ENCODE measurements at regions not wholly inside any gene's neighbourhood (a gene's known extent, or its start where the extent isn't known, plus 50 kb on each side); places are given as distances from the start of the nearest gene placed in this dataset.
"Not testable (repeated sequence)": the region's sequence is repeated elsewhere in the genome, so short reads cannot be mapped to it uniquely, and the experiment has no call there.

DNA sequence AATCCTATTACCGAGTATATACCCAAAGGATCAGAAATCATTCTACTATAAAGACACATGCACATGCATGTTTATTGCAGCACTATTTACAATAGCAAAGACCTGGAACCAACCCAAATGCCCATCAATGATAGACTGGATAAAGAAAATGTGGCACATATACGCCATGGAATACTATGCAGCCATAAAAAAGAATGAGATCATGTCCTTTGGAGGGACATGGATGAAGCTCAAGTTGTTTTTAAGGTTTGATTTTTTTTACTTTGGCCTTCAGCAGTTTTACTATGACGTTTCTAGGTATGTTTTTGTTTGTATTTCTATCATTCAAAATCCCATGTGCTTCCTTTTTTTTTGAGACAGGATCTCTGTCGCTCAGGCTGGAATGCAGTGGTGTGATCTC, 265.8 kb downstream of the SETD4 start:
- DNase-seq (ENCODE audit: low read depth, low spot score); in situ Hi-C loops (cut with HindIII; ENCODE audit: low pct_unique_long_range_greater_than_20kb, low sequenced_read_pairs): not testable (repeated sequence)

DNA sequence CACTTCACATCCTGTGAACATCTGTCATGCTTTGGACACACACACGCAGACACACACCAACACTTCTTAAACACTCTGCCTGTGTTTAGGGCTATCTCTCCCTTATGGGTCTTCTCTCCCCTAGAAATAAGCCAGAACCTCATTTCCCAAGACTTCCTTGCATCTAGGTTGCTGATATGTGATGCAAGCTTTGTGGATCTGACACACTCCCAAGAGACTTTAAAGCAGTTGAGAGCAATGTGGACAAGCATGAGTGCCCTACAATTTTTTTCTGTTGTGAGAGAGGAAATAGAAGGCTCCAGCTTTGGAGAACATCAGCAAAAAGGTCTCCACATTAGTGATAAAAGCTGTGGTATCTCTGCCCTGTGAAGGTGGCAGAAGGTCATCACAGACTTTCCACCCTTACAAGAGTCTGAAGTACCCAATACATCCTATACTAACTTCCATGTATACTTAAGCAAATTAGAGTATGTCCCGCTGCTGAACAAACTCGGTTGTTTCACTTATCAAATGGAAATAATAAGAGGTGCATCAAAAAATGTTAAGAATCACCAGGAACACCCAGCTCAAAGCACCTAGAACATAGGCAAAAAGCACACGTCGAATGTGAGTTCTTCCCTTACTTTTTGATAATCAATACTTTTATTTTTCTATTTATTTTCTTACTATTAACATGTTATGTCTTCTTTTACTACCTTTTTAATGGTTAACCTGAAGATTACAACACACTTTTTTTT, 267.6 kb downstream of the SETD4 start:
- no peak for DNase-seq (ENCODE audit: low read depth, low spot score)
- in situ Hi-C loops (cut with HindIII; ENCODE audit: low pct_unique_long_range_greater_than_20kb, low sequenced_read_pairs): no loop called here

DNA sequence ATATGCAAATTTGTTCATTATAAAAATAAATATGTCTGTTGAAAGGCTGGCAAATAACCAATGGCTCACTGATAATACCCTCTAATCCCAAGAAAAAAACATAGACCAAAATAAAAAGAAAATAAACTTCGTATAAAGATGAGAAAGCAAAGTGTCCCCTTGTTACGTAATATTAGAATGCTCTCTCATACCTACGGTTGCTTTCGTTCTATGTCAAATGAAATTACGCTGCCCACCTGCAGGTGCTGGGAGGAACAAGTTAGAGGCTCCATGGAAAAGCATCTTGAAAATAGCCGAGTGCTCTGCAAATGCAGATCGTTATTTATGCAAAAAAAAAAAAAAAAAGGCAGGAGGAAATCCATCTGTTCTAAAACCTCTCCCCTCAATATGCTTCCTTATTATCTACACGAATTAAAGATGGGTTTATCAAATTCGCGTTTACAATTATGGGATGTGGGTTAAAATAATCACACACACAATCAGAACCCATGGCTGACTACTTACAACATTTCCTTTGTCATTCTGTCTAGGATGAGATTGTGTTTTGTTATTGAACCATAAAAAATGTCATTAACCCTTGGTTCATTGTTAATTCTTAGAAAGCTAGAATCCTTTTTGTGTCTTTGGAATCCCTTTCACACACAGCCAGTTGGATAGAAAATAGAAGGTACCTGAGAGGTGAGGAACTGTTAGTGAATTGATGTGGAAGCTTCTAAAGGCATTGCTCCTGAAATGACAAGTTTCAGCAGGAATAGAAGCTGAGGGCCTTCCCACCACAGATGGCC, 268.6 kb downstream of the SETD4 start:
- DNase-seq (ENCODE audit: low read depth, low spot score): no peak
- in situ Hi-C loops (cut with HindIII; ENCODE audit: low pct_unique_long_range_greater_than_20kb, low sequenced_read_pairs): no loop called here

DNA sequence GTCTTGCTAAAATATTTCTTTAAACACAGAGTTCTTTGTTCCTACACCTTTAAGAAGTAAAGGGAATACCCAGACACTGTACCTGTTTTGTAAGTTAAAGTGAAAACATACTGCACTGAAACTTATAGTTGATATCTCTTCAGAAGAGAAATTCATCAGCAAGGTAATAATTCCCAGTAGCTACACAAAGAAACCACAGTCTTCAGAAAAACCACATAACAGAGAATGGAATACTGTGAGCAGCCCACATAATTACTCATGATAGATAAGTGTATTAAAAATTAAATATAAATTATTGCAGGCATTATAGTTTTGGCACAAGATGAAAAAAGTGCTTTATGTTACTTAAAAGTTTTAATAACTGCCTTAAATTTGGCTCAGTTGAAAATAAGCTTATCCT, 276.6 kb downstream of the SETD4 start:
- in situ Hi-C loops (cut with HindIII; ENCODE audit: low pct_unique_long_range_greater_than_20kb, low sequenced_read_pairs): no loop called here
- no peak for DNase-seq (ENCODE audit: low read depth, low spot score)

DNA sequence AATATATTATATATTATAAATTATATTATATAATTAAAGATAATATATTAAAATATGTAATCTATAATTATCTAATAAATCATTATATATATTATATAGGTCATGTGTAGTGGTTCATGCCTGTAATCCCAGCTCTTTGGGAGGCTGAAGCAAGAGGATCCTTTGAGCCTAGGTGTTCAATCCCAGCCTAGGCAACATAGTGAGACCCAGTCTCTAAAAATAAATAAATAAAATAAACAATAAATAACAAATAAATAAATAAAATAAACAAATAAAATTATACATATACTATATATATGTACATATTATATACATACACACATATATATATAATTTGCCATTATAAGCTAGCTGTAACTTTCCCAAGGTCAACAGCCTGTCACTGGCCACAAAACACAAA, 277.7 kb downstream of the SETD4 start:
- DNase-seq (ENCODE audit: low read depth, low spot score): no peak
- in situ Hi-C loops (cut with HindIII; ENCODE audit: low pct_unique_long_range_greater_than_20kb, low sequenced_read_pairs): no loop called here

DNA sequence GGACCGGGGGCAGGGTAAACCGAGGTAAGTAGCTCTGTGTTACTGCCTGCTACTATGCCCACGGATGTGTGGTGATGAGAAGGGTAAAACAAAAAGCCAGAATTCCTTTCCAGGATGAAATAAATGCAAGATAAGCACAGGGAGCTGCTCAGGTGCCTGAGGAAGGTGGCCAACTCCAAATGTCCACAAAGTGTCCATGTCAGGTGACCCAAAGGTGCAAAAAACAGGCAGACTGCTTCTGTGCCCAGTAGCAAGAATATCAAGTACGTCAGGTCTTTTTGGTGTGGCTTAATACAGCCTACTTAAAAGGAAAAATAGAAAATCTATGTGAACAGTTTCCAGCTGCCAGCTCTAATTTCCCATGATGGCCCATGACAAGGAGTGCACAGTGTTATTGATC, 279.3 kb downstream of the SETD4 start:
- no peak for DNase-seq (ENCODE audit: low read depth, low spot score)
- in situ Hi-C loops (cut with HindIII; ENCODE audit: low pct_unique_long_range_greater_than_20kb, low sequenced_read_pairs): no loop called here

DNA sequence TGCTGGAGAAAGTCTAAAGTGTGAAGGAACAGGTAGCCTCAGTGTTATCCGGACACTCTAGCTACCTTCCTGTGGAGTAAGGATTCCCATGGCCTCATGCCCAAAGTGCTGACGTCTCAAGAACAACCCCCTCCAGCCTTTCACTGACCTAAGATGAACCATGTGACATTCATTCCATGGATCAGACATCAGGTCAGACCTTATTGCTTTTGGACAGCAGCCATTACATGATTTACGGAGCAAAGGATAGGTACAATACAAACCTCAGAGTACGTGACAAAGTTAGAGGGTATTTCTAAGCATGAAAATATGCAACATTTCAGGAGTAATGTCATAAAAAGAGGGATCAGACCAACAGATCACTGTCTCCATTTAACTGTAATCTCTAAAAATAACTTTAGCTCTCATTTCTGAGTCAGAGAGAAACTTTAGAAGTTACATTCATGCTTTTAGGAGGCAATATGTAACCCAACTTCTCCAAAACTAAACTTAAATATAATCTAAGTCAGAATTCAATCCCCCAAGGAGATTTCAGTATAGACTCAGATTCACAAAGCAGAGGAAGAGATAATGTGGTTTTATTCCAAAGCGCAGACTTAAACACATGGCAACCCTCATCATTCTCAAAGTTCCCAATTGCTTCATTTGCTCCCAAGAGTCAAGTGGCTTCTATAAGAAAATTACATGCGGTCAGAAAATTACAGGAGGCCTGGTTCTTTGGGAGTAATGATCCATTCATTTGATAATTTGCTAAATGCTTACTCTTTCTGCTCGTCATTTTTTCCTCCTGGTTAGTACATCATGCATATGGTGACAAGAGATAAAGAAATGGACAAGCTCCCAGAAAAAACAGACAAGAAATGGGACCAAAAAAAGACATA, 280.4 kb downstream of the SETD4 start:
- in situ Hi-C loops (cut with HindIII; ENCODE audit: low pct_unique_long_range_greater_than_20kb, low sequenced_read_pairs): no loop called here
- peak; percentile 69 for DNase-seq (ENCODE audit: low read depth, low spot score)

DNA sequence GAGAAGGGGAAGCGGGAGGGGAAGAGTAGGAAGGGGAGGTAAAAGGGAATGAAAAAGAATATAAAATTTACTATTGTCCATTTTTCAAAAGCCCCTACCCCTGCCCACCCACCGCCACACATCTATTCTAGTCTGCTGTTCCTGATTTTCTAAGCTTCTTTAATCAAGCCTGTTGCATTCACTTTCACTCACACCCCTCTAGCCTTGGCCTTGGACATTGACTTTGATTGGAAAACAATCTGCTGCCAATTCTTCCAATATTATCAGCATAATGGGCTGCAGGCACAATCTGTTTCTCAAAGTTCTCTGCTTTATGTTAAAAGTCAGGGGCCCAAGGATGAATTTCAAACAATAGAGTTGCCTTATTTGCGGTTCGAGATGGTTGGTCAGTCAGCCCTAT, 281.2 kb downstream of the SETD4 start:
- DNase-seq (ENCODE audit: low read depth, low spot score): no peak
- in situ Hi-C loops (cut with HindIII; ENCODE audit: low pct_unique_long_range_greater_than_20kb, low sequenced_read_pairs): no loop called here

DNA sequence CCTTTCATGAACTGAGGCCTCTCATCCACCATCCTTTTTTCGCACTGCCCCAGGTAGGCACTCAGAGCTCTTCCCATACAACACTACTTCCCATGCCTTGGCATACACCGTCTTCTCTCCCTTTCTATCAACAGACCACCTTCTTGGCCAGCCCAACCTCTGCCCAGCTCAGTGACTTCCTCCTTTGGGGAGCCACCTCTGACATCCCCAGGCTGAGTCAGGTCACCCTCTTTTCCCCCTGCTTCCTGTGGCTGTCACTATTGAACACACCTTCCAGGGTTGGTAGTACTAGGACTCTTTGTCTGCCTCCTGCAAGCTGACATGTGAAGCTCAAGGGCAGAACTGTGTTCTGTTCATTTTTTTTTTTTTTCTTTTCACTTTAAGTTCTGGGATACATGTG, 283.2 kb downstream of the SETD4 start:
- no peak for DNase-seq (ENCODE audit: low read depth, low spot score)
- in situ Hi-C loops (cut with HindIII; ENCODE audit: low pct_unique_long_range_greater_than_20kb, low sequenced_read_pairs): no loop called here

DNA sequence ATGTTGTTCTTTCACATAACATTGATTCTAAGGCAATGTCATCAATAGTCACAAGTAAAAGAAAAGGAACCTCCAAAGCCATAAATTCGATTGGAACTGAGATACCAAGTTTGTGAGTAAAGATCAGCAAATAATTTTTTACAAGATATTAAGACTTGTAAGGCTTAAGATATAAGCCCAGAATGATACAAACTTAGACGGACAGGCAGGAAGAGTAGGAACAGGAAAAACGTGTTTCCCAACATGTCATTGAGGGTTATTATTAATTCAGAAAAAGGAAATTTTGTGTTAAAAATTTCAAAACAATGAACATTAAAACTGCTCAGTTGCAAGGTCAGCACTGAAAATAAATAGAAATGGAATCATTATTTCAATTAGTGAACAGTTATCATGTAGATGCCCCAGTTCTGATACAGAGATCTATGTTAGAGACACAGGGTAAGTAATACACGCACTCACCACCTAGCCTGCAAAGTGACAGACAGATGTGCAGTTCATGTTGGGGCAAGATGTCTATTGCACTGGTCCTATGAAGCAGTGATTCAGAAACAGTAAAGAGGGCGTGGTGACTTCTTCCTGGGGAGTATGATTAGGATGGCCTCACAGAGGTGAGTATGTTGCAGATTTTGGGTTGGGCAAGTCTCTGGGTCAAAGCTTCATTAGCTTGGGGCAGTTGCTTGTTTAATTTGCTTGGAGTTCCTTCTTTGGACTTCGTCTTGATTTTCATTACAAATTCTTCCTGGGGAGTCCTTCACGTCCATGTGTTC, 284.4 kb downstream of the SETD4 start:
- DNase-seq (ENCODE audit: low read depth, low spot score): no peak
- in situ Hi-C loops (cut with HindIII; ENCODE audit: low pct_unique_long_range_greater_than_20kb, low sequenced_read_pairs): no loop called here

DNA sequence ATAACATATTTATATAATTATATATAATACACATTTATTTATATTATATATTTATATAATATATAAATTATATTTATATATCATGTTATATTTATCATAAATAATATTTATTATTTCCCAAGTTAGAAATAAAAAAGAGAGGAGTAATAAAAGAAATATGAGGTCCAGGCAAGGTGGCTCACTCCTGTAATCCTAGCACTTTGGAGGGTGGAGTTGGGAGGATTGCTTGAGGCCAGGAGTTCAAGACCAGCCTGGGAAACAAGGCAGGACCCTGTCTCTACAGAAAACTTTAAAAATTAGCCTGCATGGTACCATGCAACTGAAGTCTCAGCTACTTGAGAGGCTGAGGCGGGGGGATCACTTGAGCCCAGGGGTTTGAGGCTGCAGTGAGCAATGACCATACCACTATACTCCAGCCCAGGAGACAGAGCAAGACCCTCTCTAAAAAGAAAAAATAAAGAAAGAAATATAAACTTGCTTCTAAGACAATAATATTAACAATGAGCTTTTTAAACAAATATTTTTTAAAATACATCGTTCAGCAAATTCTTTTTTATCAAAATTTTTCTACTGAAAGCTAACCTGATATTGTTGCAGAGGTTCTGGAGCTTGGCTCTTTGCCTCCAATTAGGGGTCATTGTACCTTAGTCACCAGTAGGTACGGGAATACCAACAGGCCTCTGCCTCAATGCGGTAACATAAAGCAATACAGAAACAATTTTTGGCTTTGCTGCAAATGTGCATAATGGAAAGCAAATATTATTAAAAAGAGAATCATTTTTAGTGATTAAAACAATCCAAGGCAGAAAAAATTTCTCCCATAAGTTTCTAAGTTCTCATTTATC, 290.0 kb downstream of the SETD4 start:
- in situ Hi-C loops (cut with HindIII; ENCODE audit: low pct_unique_long_range_greater_than_20kb, low sequenced_read_pairs): no loop called here
- no peak for DNase-seq (ENCODE audit: low read depth, low spot score)

DNA sequence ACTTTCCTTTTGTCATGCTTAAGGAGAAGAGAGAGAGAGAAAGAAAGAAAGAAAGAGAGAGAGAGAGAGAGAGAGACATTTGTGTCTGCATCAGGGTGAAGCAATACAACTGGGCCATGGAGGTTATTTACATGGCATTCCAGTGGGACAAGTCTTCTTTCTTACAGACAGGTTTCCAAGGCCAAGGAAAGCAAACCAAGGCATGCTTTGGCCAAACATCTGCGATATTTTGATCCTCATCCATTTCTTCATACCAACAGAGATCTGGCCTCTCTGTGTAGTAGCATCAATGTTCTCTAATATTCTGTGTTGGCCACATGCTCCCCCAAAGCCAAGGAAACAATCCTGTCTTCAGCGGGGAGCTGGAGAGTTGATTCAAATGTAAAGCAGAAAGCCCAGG, 292.1 kb downstream of the SETD4 start:
- no peak for DNase-seq (ENCODE audit: low read depth, low spot score)
- in situ Hi-C loops (cut with HindIII; ENCODE audit: low pct_unique_long_range_greater_than_20kb, low sequenced_read_pairs): no loop called here

DNA sequence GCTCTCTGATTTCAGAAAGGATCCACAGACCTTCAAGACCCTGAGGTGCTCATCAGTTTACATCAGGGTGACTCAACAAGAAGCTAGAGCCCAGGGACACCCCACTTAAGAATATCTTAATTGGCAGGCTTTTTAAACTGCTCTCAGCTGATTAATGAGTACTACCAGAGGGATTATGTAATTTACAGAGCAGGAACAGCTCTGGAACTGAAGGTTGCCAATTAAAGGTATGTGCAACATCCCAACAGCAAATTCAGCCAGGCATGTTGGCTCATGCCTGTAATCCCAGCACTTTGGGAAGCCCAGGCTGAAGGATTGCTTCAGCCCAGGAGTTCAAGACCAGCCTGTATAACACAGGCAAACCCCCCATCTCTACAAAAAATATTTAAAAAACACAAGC, 295.7 kb downstream of the SETD4 start:
- no peak for DNase-seq (ENCODE audit: low read depth, low spot score)
- in situ Hi-C loops (cut with HindIII; ENCODE audit: low pct_unique_long_range_greater_than_20kb, low sequenced_read_pairs): no loop called here

DNA sequence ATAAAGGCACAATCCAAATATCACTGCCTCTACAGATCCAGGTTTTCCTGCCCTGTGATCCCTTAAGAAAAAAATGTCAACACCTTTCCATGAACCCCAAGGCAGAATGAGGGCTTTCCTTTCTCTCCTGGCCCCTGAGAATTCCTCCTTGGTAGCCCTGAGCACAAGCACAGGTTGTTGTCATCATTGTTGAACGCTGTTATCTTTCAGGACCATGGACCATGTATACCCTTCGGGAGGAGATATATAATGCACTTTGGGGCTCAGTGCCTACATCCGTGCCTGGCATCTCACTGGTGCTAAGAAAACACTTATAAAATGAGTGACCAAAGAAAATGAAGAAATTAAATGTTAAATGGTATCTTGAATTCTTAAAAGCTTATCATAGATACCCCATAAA, 296.2 kb downstream of the SETD4 start:
- in situ Hi-C loops (cut with HindIII; ENCODE audit: low pct_unique_long_range_greater_than_20kb, low sequenced_read_pairs): no loop called here
- no peak for DNase-seq (ENCODE audit: low read depth, low spot score)

DNA sequence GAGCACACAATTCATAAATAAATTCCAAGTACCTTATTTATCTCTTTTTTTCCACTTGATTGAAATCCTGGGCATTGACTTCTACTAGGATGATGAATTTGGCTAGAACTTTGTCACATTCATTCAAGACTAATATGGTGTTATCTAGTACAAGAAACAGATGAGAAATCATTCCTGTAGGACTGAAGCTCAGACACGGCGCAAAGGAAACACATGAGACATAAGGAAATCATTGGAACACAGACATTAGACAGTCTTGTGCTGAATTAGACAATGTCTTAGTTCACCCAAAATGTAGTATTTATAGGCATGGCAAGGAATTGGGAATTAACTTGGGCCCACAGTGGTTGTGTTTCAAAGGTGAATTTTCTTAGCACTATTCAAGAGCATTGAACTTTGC, 305.7 kb downstream of the SETD4 start:
- no peak for DNase-seq (ENCODE audit: low read depth, low spot score)
- in situ Hi-C loops (cut with HindIII; ENCODE audit: low pct_unique_long_range_greater_than_20kb, low sequenced_read_pairs): no loop called here

DNA sequence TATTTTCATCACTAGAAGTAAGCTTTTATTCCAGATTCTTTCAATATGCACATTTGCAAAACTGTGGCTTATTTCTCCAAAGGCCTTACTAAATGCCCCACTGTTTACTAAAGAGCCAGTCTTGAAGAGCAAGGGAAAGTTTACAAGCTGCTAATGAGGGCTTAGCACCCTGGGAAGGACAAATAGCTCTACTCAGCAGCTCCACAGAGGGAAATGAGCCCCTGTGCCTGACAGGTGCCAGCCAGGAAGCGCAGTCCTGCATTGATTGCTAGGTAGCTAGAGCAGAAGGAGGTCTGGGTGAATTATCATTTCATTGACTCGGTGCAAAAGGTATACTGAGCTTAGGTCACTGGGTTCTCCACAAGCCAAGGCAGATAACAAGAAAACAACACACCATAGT, 307.0 kb downstream of the SETD4 start:
- no peak for DNase-seq (ENCODE audit: low read depth, low spot score)
- in situ Hi-C loops (cut with HindIII; ENCODE audit: low pct_unique_long_range_greater_than_20kb, low sequenced_read_pairs): no loop called here

DNA sequence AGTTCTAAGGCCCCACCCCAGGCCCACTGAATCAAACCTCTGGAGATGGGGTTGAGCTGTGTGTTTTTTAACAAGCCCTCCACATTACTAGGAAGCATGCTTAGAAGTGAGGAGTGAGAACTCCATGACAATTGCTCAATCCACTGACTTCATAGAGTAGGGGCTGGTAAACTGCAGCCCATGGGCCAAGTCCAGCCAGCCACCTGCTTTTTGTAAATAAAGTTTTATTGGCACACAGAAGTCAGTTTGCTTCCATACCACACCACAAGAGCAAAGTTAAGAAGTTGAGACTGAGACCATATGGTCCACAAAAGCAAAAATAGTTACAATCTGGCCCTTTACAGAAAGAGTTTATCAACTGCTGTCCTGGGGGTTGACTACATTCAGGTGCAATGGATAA, 309.2 kb downstream of the SETD4 start:
- in situ Hi-C loops (cut with HindIII; ENCODE audit: low pct_unique_long_range_greater_than_20kb, low sequenced_read_pairs): no loop called here
- no peak for DNase-seq (ENCODE audit: low read depth, low spot score)
